Transverse colon (tissue), 3 donors: ENCODE measurements at regions not wholly inside any gene's neighbourhood (a gene's known extent, or its start where the extent isn't known, plus 50 kb on each side); places are given as distances from the start of the nearest gene placed in this dataset.

Experiments
- POLR2A ChIP-seq: fragments of 450-650 bp; IDR thresholded peaks from one replicate; pipeline ENCODE4 v1.6.1; 2016; ENCODE audit warnings: antibody characterized with exemption, mild to moderate bottlenecking, moderate library complexity
- TF ChIP-seq, protein P1 (sequence below), 5 experiments: fragments of 200-600 bp in 3 of 5; fragments of 450-650 bp in 2 of 5; sonication (generic) in 3 of 5; IDR thresholded peaks; 1 replicate in 2 of 5; 2 replicates in 3 of 5; pipeline ENCODE4 v1.5.1; 2016 to 2017; ENCODE audit warnings: antibody characterized with exemption in 5 of 5, inconsistent platforms in 3 of 5, mild to moderate bottlenecking in 2 of 5, moderate library complexity in 1 of 5

DNA sequence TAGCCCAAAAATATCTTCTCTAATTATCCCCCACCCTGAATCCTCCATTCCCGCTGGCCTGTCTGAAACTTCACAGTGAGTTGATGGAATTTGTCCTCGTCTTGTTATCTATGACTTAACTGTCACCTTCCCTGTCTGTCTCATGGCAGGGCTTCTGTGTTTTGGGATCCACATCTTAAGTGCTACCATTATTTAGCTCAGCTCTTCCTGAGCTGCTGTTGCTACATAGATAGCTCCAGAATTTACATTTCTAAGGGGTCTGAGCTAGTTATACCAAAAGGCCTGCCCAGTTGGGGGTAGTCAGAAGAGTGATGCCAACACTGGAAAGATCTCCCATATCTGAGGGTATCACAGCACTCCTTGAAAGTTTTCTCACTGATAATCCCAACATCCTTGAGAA, 57.0 kb upstream of the CDKN3 start:
- TF ChIP-seq POLR2A: no peak
- TF ChIP-seq, protein P1, sequence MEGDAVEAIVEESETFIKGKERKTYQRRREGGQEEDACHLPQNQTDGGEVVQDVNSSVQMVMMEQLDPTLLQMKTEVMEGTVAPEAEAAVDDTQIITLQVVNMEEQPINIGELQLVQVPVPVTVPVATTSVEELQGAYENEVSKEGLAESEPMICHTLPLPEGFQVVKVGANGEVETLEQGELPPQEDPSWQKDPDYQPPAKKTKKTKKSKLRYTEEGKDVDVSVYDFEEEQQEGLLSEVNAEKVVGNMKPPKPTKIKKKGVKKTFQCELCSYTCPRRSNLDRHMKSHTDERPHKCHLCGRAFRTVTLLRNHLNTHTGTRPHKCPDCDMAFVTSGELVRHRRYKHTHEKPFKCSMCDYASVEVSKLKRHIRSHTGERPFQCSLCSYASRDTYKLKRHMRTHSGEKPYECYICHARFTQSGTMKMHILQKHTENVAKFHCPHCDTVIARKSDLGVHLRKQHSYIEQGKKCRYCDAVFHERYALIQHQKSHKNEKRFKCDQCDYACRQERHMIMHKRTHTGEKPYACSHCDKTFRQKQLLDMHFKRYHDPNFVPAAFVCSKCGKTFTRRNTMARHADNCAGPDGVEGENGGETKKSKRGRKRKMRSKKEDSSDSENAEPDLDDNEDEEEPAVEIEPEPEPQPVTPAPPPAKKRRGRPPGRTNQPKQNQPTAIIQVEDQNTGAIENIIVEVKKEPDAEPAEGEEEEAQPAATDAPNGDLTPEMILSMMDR (IDR thresholded peaks at IDR 0.05): no peak
